HEK293 (cell line): ENCODE measurements at regions not wholly inside any gene's neighbourhood (a gene's known extent, or its start where the extent isn't known, plus 50 kb on each side); places are given as distances from the start of the nearest gene placed in this dataset.
A peak's percentile ranks its signal among the peaks of the same experiment; 100 is the strongest.

Experiments
- CTCF ChIA-PET: fragments of 350-600 bp; formaldehyde crosslinking; extraction: SDS; loops from one replicate; lab custom pipeline; 2021; ENCODE audit warnings: antibody characterized with exemption; lab: Yijun Ruan, JAX
- POLR2A ChIA-PET: fragments of 300-600 bp; formaldehyde crosslinking; extraction: SDS; loops from one replicate; lab custom pipeline; 2020; ENCODE audit warnings: antibody characterized with exemption, inconsistent platforms; lab: Yijun Ruan, JAX
- H3K27ac ChIP-seq: fragments of 200-500 bp; sonication (Bioruptor generic); 2 replicates; pipeline ENCODE4 v1.5.1; 2014; ENCODE audit warnings: low read depth, low read length, control low read depth, inconsistent platforms; ENCODE audit errors: extremely low read depth
- H3K36me3 ChIP-seq, 2 experiments: fragments of 200-500 bp in 1 of 2; sonication (Bioruptor generic) in 1 of 2; 1 replicate in 1 of 2; 2 replicates in 1 of 2; pipeline ENCODE4 v1.5.1; 2014 to 2017; ENCODE audit warnings: inconsistent platforms in 2 of 2, low read length in 2 of 2; ENCODE audit not compliant: control insufficient read depth in 2 of 2, insufficient read depth in 1 of 2
- H3K4me1 ChIP-seq: fragments of 200-500 bp; sonication (Bioruptor generic); 2 replicates; pipeline ENCODE4 v1.5.1; 2014; ENCODE audit warnings: mild to moderate bottlenecking, low read length, inconsistent platforms; ENCODE audit not compliant: control insufficient read depth, insufficient read depth
- H3K4me3 ChIP-seq: 2 replicates; pipeline ENCODE4 v1.5.1; 2011; ENCODE audit warnings: low read depth, mild to moderate bottlenecking, control low read depth, low read length, moderate library complexity
- H3K9me3 ChIP-seq: fragments of 200-500 bp; sonication (Bioruptor generic); 2 replicates; pipeline ENCODE4 v1.5.1; 2014; ENCODE audit warnings: low read depth, low read length, inconsistent platforms; ENCODE audit not compliant: control insufficient read depth, insufficient read depth
- HOXA7 ChIP-seq: sonication (generic); formaldehyde crosslinking; IDR thresholded peaks from 2 replicates; pipeline ENCODE4 v1.8.1; 2022; ENCODE audit warnings: missing genetic modification reagents, borderline replicate concordance
- PRDM10 ChIP-seq: fragments of 450-650 bp; formaldehyde crosslinking; IDR thresholded peaks from 2 replicates; pipeline ENCODE4 v1.5.1; 2016; ENCODE audit warnings: missing biosample characterization, missing genetic modification characterization
- PRDM6 ChIP-seq: fragments of 450-650 bp; formaldehyde crosslinking; IDR thresholded peaks from 2 replicates; pipeline ENCODE4 v1.5.1; 2017; ENCODE audit warnings: missing biosample characterization, missing genetic modification characterization
- TCF7L2 ChIP-seq: IDR thresholded peaks from 2 replicates; pipeline ENCODE4 v1.6.1; 2011; ENCODE audit warnings: low read depth, mild to moderate bottlenecking, inconsistent platforms, low read length, moderate library complexity, borderline replicate concordance
- WT1 ChIP-seq: fragments of 450-650 bp; formaldehyde crosslinking; IDR thresholded peaks from 2 replicates; pipeline ENCODE4 v1.5.1; 2016; ENCODE audit warnings: missing biosample characterization, missing genetic modification characterization
- ZBTB10 ChIP-seq: fragments of 450-650 bp; formaldehyde crosslinking; IDR thresholded peaks from 2 replicates; pipeline ENCODE4 v1.5.1; 2016; ENCODE audit warnings: missing biosample characterization, missing genetic modification characterization
- ZEB2 ChIP-seq: fragments of 450-650 bp; formaldehyde crosslinking; IDR thresholded peaks from 2 replicates; pipeline ENCODE4 v1.5.1; 2016; ENCODE audit warnings: missing biosample characterization, missing genetic modification characterization
- ZNF239 ChIP-seq: fragments of 450-650 bp; formaldehyde crosslinking; IDR thresholded peaks from 2 replicates; pipeline ENCODE4 v1.5.1; 2016; ENCODE audit warnings: missing biosample characterization, missing genetic modification characterization
- ZNF510 ChIP-seq: fragments of 450-650 bp; formaldehyde crosslinking; IDR thresholded peaks from 2 replicates; pipeline ENCODE4 v1.5.1; 2018; ENCODE audit warnings: mild to moderate bottlenecking, missing genetic modification characterization, missing biosample characterization; ENCODE audit not compliant: insufficient replicate concordance
- ZNF639 ChIP-seq: fragments of 450-650 bp; formaldehyde crosslinking; IDR thresholded peaks from 2 replicates; pipeline ENCODE4 v1.5.1; 2016; ENCODE audit warnings: missing biosample characterization, missing genetic modification characterization
- TF ChIP-seq, protein P1 (sequence below): fragments of 450-650 bp; formaldehyde crosslinking; conservative IDR thresholded peaks from 2 replicates; pipeline ENCODE4 v1.5.1; 2016; ENCODE audit warnings: low read depth, missing biosample characterization, missing genetic modification characterization
- TF ChIP-seq, protein P2 (sequence below): IDR thresholded peaks from 2 replicates; pipeline ENCODE4 v1.6.1; 2011; ENCODE audit warnings: mild to moderate bottlenecking, low read depth, low read length, borderline replicate concordance

GRCh38 chr11:110373051-110373702, 56.6 kb upstream of the FDX1 start:
- Histone ChIP-seq H3K27ac (no peak overlapping the region), H3K36me3 (no peaks in the 10 kb centered on the region), H3K4me3 (no peak overlapping the region), H3K4me1 (no peaks in the 10 kb centered on the region), H3K9me3 (no peaks in the 10 kb centered on the region)
- TF ChIP-seq ZNF239 (tag by site-specific recombination): no peak
- TF ChIP-seq PRDM6 (tag by site-specific recombination): peak; percentile 32; the same call in 1 of the 2 replicates
- no peak for TF ChIP-seq WT1 (tag by site-specific recombination)
- TF ChIP-seq TCF7L2: no peak
- ChIA-PET POLR2A (interaction anchor here (0.6 kb wide), 1 partner anchor 123 kb away, joined by 3 read pairs; no protein-coding TSS in a partner anchor), CTCF (interaction anchor here (1.2 to 1.5 kb wide), 2 partner anchors 172 to 197 kb away, joined by 4 to 13 read pairs; no protein-coding TSS in a partner anchor)

DNA sequence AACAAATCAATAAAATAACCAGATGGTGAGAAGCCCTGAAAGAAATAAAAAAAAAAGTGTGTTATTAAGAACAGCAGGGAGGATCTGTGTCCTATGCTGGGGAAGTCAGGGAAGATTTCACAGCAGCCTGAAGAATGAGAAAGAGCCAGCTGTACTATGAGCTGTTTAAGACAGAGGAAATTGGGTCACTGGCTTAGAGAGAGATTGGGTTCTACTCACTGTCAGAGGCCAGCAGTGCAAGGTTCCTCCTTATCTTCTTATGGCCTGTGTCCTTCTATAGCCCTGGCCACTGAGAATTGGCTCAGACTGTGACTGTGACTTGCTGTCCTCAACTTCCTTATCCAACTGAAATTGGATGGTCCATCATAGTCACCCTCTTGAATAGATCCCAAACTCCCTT, 54.8 kb upstream of the FDX1 start:
- Histone ChIP-seq H3K4me3 (no peak overlapping the region), H3K9me3 (no peaks in the 10 kb centered on the region), H3K27ac (no peak overlapping the region), H3K4me1 (no peaks in the 10 kb centered on the region), H3K36me3 (no peaks in the 10 kb centered on the region)
- ChIA-PET POLR2A (interaction anchor here (1.4 kb wide), 1 partner anchor 78 kb away, joined by 7 read pairs; the partner anchor contains the start of gene RDX), CTCF (interaction anchor here (0.7 to 2.2 kb wide), 5 partner anchors 59 to 855 kb away, joined by 3 to 19 read pairs (median 3); no protein-coding TSS in a partner anchor)
- TF ChIP-seq, protein P1, sequence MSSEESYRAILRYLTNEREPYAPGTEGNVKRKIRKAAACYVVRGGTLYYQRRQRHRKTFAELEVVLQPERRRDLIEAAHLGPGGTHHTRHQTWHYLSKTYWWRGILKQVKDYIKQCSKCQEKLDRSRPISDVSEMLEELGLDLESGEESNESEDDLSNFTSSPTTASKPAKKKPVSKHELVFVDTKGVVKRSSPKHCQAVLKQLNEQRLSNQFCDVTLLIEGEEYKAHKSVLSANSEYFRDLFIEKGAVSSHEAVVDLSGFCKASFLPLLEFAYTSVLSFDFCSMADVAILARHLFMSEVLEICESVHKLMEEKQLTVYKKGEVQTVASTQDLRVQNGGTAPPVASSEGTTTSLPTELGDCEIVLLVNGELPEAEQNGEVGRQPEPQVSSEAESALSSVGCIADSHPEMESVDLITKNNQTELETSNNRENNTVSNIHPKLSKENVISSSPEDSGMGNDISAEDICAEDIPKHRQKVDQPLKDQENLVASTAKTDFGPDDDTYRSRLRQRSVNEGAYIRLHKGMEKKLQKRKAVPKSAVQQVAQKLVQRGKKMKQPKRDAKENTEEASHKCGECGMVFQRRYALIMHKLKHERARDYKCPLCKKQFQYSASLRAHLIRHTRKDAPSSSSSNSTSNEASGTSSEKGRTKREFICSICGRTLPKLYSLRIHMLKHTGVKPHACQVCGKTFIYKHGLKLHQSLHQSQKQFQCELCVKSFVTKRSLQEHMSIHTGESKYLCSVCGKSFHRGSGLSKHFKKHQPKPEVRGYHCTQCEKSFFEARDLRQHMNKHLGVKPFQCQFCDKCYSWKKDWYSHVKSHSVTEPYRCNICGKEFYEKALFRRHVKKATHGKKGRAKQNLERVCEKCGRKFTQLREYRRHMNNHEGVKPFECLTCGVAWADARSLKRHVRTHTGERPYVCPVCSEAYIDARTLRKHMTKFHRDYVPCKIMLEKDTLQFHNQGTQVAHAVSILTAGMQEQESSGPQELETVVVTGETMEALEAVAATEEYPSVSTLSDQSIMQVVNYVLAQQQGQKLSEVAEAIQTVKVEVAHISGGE (tag by site-specific recombination): no peak
- no peak for TF ChIP-seq HOXA7 (CRISPR knock-in tag)
- TF ChIP-seq PRDM10: no peak
- TF ChIP-seq, protein P2, sequence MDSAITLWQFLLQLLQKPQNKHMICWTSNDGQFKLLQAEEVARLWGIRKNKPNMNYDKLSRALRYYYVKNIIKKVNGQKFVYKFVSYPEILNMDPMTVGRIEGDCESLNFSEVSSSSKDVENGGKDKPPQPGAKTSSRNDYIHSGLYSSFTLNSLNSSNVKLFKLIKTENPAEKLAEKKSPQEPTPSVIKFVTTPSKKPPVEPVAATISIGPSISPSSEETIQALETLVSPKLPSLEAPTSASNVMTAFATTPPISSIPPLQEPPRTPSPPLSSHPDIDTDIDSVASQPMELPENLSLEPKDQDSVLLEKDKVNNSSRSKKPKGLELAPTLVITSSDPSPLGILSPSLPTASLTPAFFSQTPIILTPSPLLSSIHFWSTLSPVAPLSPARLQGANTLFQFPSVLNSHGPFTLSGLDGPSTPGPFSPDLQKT: no peak
- no peak for TF ChIP-seq ZBTB10 (tag by site-specific recombination)
- TF ChIP-seq ZNF510 (tag by site-specific recombination): no peak
- TF ChIP-seq ZEB2 (tag by site-specific recombination): no peak
- no peak for TF ChIP-seq ZNF639 (tag by site-specific recombination)
